ENCODE measurements at regions not wholly inside any gene's neighbourhood (a gene's known extent, or its start where the extent isn't known, plus 50 kb on each side); places are given as distances from the start of the nearest gene placed in this dataset.

DNA sequence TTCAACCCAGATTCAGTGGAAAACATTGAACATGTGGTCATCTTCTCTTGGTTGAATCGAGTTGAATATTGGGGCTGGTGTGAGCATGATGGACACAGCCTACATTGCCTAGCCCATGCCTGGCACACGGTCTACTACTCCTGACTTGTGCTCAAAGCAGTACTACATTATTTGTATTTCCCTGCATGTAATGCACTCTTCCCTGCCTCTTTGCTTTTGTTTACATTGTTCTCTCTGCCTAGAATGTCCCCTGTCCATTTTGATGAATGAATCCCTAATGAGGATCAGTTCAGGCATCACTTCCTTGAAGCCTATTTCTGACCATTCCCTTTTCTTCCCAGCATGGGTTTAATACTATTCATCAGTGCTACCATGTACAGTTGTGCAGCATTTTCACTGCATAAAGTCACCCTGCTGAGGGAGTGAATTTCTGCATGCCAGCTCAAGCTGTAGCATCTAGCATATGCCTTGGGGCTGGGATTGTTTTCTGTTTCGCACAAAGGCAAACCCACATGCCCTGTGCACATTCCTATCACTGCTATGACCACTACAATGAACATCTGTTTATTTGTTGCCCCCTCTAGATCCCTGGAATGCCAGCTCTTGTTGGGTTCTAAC lies 75.3 kb upstream of the CCN6 start:
- TF ChIP-seq, protein P1, sequence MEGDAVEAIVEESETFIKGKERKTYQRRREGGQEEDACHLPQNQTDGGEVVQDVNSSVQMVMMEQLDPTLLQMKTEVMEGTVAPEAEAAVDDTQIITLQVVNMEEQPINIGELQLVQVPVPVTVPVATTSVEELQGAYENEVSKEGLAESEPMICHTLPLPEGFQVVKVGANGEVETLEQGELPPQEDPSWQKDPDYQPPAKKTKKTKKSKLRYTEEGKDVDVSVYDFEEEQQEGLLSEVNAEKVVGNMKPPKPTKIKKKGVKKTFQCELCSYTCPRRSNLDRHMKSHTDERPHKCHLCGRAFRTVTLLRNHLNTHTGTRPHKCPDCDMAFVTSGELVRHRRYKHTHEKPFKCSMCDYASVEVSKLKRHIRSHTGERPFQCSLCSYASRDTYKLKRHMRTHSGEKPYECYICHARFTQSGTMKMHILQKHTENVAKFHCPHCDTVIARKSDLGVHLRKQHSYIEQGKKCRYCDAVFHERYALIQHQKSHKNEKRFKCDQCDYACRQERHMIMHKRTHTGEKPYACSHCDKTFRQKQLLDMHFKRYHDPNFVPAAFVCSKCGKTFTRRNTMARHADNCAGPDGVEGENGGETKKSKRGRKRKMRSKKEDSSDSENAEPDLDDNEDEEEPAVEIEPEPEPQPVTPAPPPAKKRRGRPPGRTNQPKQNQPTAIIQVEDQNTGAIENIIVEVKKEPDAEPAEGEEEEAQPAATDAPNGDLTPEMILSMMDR (IDR thresholded peaks at IDR 0.05; ENCODE audit: low read depth, low read length, missing control alignments): no peak
- no peak overlapping the region for H3K4me3 ChIP-seq (ENCODE audit: low read depth, low read length)

DNA sequence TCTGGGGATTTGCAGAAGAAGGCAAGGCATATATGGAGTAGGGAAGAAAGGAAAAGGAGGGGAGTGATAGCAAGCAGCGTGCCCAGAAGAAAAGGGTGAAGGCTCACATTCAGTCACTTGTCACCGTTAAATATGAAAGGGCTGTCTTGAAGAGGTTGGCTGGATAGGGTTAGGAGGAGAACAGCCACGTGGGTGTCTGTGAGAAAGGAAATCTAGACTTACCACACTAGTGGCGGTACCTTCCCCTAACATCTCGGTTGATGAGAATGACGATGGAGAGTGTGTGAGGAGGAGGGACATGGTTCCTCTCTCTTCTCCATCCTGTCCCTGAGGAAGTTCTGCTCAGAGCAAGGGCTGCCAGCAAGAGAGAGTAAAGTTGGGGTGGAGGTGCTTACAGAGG lies 74.3 kb upstream of the CCN6 start:
- no peak overlapping the region for H3K4me3 ChIP-seq (ENCODE audit: low read depth, low read length)
- TF ChIP-seq, protein P1 (IDR thresholded peaks at IDR 0.05; ENCODE audit: low read depth, low read length, missing control alignments): no peak
- no peak for DNase-seq (ENCODE audit: low read depth)

More for the DNA sequence above, 75.3 kb upstream of the CCN6 start:
- DNase-seq (ENCODE audit: low read depth): no peak

DNA sequence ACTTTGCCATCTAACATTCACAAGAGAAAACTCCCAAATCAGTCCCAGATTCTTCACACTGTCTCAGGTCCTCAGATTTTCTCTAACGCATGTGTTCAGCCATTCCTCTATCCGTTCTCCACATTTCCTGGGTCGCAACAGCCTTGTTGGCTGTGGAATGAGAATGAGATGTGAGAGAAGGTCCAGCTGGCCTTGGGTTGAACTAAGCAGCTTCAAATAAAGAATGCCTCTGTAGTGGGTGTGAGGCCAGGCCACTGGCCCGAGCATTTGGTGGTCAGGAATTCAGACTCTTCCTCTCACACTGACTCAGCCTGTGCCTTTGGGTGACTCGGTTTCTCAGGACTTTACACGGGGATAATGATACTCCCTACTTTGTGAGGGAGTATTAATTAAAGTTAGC lies 73.8 kb upstream of the CCN6 start:
- TF ChIP-seq, protein P1 (IDR thresholded peaks at IDR 0.05; ENCODE audit: low read depth, low read length, missing control alignments): no peak
- H3K4me3 ChIP-seq (ENCODE audit: low read depth, low read length): no peak overlapping the region
- DNase-seq (ENCODE audit: low read depth): no peak

DNA sequence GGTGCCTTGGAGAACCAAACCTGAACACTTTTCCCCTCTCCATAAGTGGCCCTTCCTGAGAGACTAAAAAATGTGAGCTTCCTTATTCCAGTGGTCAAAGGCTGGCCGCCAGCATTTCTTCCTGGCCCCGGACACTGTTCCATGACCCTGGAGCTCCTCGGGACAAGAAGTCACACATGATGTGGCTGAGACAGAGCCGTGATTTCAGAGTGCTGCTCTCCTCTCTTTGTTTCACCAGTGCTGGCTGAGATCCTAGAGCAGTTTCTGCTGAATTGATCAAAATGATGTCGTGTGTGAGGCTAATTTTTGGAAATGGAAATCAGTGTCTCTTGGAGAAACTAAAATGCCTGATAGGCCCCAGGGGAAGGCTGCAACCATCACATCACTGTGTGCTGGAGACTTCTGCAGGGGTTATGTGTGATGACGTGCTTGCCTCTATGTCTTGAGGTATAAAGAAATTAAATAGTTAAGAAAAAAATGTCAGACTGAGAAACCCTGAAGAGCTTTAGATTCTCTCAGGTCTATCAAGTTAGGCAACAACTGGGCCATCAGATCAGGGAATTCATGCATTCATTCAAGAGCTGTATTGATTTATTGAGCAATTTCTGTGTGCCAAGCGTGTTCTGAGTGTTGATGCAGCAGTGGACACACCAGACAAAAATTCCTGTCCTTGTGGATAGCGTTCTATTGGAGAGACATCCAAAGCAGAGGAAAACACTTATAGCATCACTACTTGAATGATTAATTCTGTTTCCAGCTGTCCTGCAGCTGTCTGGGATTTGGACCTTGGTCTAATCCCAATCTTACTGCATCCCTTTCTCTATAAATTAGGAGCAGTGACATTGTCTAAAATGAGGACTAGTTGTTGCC lies 72.7 kb upstream of the CCN6 start:
- no peak overlapping the region for H3K4me3 ChIP-seq (ENCODE audit: low read depth, low read length)
- DNase-seq (ENCODE audit: low read depth): no peak
- TF ChIP-seq, protein P1 (IDR thresholded peaks at IDR 0.05; ENCODE audit: low read depth, low read length, missing control alignments): no peak

DNA sequence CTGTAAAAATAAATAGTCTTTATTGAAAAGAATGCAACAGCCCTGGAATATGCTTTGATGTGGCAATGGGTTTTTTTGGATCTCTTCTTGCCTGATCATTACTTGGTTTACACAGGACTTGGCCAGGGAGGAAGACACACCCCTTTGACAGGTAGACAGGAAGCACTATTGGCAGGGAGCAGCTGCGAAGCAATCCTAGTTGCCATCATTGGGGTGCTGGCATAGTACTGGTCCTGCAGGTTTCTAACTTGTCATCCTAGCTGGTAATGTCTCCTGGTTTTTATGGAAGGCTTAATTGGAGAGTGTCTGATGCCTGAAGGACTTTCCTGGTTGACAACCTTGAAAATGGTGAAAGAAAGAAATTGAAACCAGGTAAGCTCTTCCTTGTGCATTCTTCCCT lies 71.2 kb upstream of the CCN6 start:
- TF ChIP-seq, protein P1 (IDR thresholded peaks at IDR 0.05; ENCODE audit: low read depth, low read length, missing control alignments): no peak
- no peak for DNase-seq (ENCODE audit: low read depth)

DNA sequence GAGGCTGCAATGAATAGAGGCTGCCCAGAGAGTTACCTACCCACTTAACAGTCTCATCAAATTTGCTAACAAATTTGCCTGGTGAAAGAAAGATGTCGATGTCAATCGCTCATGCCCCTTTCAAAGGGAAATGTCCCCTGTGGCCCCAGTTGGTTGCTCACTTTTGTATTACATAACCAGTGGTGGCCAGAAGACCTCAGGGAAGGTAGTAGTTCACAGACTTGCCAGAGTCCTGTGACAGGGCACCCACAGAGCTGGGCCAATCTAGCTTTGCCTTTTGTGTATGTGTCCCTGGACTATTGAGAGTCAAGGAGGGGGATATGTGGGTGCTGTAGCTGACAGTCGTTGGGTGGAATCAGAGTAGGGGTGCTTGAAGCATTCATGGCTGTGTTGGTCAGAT lies 70.7 kb upstream of the CCN6 start:
- no peak for DNase-seq (ENCODE audit: low read depth)
- TF ChIP-seq, protein P1 (IDR thresholded peaks at IDR 0.05; ENCODE audit: low read depth, low read length, missing control alignments): no peak
- no peak overlapping the region for H3K4me3 ChIP-seq (ENCODE audit: low read depth, low read length)

More for the DNA sequence above, 71.2 kb upstream of the CCN6 start:
- H3K4me3 ChIP-seq (ENCODE audit: low read depth, low read length): no peak overlapping the region

Data from GM12864 (cell line).